Chondrocyte (in vitro differentiated cells): ENCODE measurements at regions not wholly inside any gene's neighbourhood (a gene's known extent, or its start where the extent isn't known, plus 50 kb on each side); places are given as distances from the start of the nearest gene placed in this dataset.

Experiments used
- DNase-seq: peaks from one replicate; pipeline ENCODE4 v3.0.0; 2021; ENCODE audit warnings: mixed read lengths, low spot score
- H3K27ac Mint-ChIP-seq: one replicate; pipeline ENCODE4 v1.8.0; 2021; ENCODE audit warnings: mild to moderate bottlenecking, moderate library complexity, mixed read lengths; ENCODE audit not compliant: unreplicated experiment
- H3K27me3 Mint-ChIP-seq: 2 replicates; pipeline ENCODE4 v1.8.0; 2021; ENCODE audit warnings: low read depth, mixed read lengths
- H3K36me3 Mint-ChIP-seq: 2 replicates; pipeline ENCODE4 v1.8.0; 2021; ENCODE audit warnings: low read depth, mixed read lengths
- H3K4me1 Mint-ChIP-seq: 2 replicates; pipeline ENCODE4 v1.8.0; 2021; ENCODE audit warnings: low read depth, mild to moderate bottlenecking, mixed read lengths
- H3K4me3 Mint-ChIP-seq: one replicate; pipeline ENCODE4 v1.8.0; 2021; ENCODE audit warnings: mild to moderate bottlenecking, moderate library complexity, mixed read lengths; ENCODE audit not compliant: unreplicated experiment
- H3K9me3 Mint-ChIP-seq: 2 replicates; pipeline ENCODE4 v1.8.0; 2021; ENCODE audit warnings: low read depth, mixed read lengths
- TF ChIP-seq, protein P1 (sequence below): fragments of 200-600 bp; sonication (generic); IDR thresholded peaks from 2 replicates; pipeline ENCODE4 v1.5.0; 2021; ENCODE audit warnings: antibody characterized with exemption, mild to moderate bottlenecking, moderate library complexity

DNA sequence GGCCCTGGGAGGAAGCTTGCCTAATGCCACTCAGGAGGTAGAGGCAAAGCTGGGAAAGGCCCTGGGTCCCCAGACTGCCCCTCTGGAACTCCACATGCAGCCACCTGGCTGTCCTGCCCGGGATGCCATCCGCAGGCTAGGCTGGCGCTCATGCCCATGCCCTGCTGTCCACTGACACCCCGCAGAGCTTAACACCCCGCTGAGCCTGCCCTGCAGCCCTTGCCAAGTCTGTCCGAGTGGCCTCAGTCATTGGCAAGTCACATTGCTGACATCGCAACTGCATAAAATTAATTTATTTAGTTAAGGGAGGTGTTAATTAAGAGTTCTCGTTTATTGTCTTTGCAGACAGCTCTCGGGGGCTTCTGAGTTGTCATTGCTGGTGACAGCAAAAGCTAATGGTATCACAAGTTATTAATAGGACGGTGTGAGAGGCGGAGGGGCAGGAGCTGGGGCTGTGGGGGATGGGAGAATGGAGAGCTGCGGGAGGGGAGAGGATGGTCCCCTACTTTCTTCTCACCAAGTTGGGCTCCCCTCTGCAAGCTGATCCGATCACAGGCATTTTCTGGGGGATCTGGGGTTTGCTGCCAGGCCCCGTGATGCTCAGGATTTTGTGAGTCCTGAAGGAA is 55.6 kb upstream of the PCBD1 start:
- H3K27me3 Mint-ChIP-seq, result peaks cover 45% of the 10 kb centered on the region
- H3K9me3 Mint-ChIP-seq, result no peaks in the 10 kb centered on the region
- TF ChIP-seq, protein P1, sequence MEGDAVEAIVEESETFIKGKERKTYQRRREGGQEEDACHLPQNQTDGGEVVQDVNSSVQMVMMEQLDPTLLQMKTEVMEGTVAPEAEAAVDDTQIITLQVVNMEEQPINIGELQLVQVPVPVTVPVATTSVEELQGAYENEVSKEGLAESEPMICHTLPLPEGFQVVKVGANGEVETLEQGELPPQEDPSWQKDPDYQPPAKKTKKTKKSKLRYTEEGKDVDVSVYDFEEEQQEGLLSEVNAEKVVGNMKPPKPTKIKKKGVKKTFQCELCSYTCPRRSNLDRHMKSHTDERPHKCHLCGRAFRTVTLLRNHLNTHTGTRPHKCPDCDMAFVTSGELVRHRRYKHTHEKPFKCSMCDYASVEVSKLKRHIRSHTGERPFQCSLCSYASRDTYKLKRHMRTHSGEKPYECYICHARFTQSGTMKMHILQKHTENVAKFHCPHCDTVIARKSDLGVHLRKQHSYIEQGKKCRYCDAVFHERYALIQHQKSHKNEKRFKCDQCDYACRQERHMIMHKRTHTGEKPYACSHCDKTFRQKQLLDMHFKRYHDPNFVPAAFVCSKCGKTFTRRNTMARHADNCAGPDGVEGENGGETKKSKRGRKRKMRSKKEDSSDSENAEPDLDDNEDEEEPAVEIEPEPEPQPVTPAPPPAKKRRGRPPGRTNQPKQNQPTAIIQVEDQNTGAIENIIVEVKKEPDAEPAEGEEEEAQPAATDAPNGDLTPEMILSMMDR, result no peak
- no peaks in the 10 kb centered on the region for H3K36me3 Mint-ChIP-seq
- no peak overlapping the region for H3K27ac Mint-ChIP-seq
- no peak overlapping the region for H3K4me3 Mint-ChIP-seq
- no peaks in the 10 kb centered on the region for H3K4me1 Mint-ChIP-seq
- no peak for DNase-seq

DNA sequence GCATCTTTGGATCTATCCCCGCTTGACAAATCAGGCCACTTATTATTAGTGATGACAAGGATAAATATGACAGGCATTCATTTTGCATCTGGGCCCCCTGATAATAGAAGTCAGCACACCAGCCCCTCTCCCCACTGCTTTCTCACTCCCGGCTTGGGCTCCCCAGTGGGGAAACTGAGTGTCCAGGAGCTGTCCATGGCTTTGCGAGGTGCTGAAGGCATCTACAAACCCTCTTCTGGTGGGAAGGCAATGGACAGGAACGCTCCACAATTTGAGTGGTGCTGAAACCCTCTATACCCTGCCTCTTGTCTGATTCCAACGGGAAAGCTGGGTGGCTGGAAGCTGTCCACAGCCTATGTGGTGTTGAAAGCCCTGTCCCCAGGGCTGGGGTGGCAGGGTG is 61.7 kb upstream of the PCBD1 start:
- Mint-ChIP-seq H3K27me3 (peaks cover 52% of the 10 kb centered on the region), H3K36me3 (no peaks in the 10 kb centered on the region), H3K9me3 (no peaks in the 10 kb centered on the region), H3K27ac (no peak overlapping the region), H3K4me1 (no peaks in the 10 kb centered on the region), H3K4me3 (no peak overlapping the region)
- TF ChIP-seq, protein P1, result no peak
- DNase-seq, result peak; percentile 40

DNA sequence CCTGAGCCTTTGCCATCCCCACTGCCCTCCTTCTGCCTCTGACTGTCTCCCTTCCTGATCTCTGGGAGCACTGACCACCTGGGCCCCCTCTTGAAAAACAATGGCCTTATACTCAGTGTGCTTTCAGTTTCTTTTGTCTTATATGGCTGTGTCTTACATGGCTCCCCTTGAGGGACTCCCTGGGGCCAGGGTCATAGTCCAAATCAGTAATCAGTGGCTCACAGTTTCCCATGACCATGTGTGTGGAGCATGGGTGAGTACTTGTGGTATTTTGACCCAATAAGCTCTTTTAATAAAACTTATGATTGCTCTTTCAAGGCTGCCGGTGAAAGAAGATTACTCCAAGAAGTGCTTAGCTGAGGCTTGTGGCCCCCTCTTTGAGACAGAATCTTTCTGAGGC is 62.4 kb upstream of the PCBD1 start:
- H3K36me3 Mint-ChIP-seq, result no peaks in the 10 kb centered on the region
- TF ChIP-seq, protein P1, result no peak
- no peaks in the 10 kb centered on the region for H3K4me1 Mint-ChIP-seq
- H3K4me3 Mint-ChIP-seq, result no peak overlapping the region
- DNase-seq, result no peak
- no peaks in the 10 kb centered on the region for H3K9me3 Mint-ChIP-seq
- H3K27me3 Mint-ChIP-seq, result peaks cover 53% of the 10 kb centered on the region
- no peak overlapping the region for H3K27ac Mint-ChIP-seq

DNA sequence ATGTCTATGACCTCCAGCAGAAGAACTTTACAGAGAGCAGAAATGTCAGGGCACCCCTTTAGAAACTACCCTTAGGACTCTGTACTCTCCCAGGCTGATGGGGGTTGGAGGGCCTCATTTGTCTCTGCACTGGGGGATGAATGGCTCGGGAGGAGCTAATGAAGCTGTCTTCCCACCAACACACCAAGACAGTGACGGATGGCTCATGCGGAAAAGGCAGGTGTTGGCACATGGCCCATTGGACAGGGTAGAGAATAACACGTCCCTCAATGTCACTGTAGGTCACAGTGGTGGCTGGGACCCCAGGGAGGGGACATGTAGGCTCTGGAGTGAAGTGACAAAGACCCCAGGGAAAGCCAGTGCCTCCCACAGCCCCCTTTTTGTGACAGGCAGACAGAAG is 64.0 kb upstream of the PCBD1 start:
- H3K9me3 Mint-ChIP-seq, result no peaks in the 10 kb centered on the region
- H3K27ac Mint-ChIP-seq, result no peak overlapping the region
- H3K36me3 Mint-ChIP-seq, result no peaks in the 10 kb centered on the region
- TF ChIP-seq, protein P1, result no peak
- H3K4me3 Mint-ChIP-seq, result no peak overlapping the region
- H3K27me3 Mint-ChIP-seq, result peaks cover 56% of the 10 kb centered on the region
- H3K4me1 Mint-ChIP-seq, result no peaks in the 10 kb centered on the region
- peak; percentile 69 for DNase-seq

DNA sequence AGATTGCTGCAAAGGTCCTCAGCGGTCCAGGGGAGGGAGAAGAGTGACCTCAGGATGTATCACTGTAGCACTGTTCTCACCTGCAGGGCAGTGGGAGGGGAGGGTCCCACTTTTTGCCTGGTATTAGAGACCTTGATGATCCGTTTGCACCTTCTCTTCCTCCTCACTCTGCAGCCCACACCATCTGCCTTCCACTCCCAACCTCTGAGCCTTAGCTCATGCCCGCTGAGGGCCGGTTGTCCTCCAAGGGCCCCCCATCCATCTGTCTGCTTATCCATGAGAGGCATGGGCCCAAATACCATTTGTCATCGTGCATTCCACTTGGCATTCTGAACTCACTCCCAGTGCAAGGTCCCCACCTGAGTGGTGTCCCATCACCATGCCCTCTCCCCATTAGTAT is 64.6 kb upstream of the PCBD1 start:
- TF ChIP-seq, protein P1, result no peak
- peak; percentile 41 for DNase-seq
- Mint-ChIP-seq H3K27ac (no peak overlapping the region), H3K9me3 (no peaks in the 10 kb centered on the region), H3K4me1 (no peaks in the 10 kb centered on the region), H3K36me3 (no peaks in the 10 kb centered on the region), H3K27me3 (peaks cover 59% of the 10 kb centered on the region), H3K4me3 (no peak overlapping the region)
